HG02610 (cell line): ENCODE measurements at regions not wholly inside any gene's neighbourhood (a gene's known extent, or its start where the extent isn't known, plus 50 kb on each side); places are given as distances from the start of the nearest gene placed in this dataset.

ENCODE experiments used
- ATAC-seq: cut with Tn5 transposase; IDR thresholded peaks from one replicate; pipeline ENCODE4 v1.9.1; 2021; ENCODE audit warnings: mild to moderate bottlenecking, moderate library complexity; ENCODE audit not compliant: unreplicated experiment

- ATAC-seq, result no peak
Observed at GRCh38 chr4:41452484-41453225, 85.3 kb upstream of the LIMCH1 start.

GRCh38 chr4:41454423-41454822, 83.5 kb upstream of the LIMCH1 start:
- ATAC-seq, result no peak

- no peak for ATAC-seq
Observed at GRCh38 chr4:41455206-41455605, 82.8 kb upstream of the LIMCH1 start.

- no peak for ATAC-seq
Observed at GRCh38 chr4:41456559-41457101, 81.3 kb upstream of the LIMCH1 start.

GRCh38 chr4:41458689-41459088, 79.3 kb upstream of the LIMCH1 start:
- ATAC-seq, result no peak

- ATAC-seq, result no peak
Observed at GRCh38 chr4:41460641-41461040, 77.3 kb upstream of the LIMCH1 start.

- no peak for ATAC-seq
Observed at GRCh38 chr4:41461780-41462307, 76.1 kb upstream of the LIMCH1 start.

GRCh38 chr4:41465146-41465761, 72.7 kb upstream of the LIMCH1 start:
- no peak for ATAC-seq

- no peak for ATAC-seq
Observed at GRCh38 chr4:41466249-41466648, 71.7 kb upstream of the LIMCH1 start.

- no peak for ATAC-seq
Observed at GRCh38 chr4:41468122-41468521, 69.8 kb upstream of the LIMCH1 start.

GRCh38 chr4:41471126-41472071, 66.6 kb upstream of the LIMCH1 start:
- ATAC-seq, result no peak

GRCh38 chr4:41472081-41472480, 65.9 kb upstream of the LIMCH1 start:
- ATAC-seq, result no peak

- ATAC-seq, result no peak
Observed at GRCh38 chr4:41473176-41473575, 64.8 kb upstream of the LIMCH1 start.

- ATAC-seq, result no peak
Observed at GRCh38 chr4:41475402-41475801, 62.6 kb upstream of the LIMCH1 start.

GRCh38 chr4:41476310-41476885, 61.6 kb upstream of the LIMCH1 start:
- ATAC-seq, result no peak

GRCh38 chr4:41477181-41477905, 60.6 kb upstream of the LIMCH1 start:
- ATAC-seq, result no peak

GRCh38 chr4:41478518-41478917, 59.4 kb upstream of the LIMCH1 start:
- ATAC-seq, result no peak

GRCh38 chr4:41480896-41481311, 57.1 kb upstream of the LIMCH1 start:
- ATAC-seq, result no peak

- ATAC-seq, result no peak
Observed at GRCh38 chr4:41483771-41484170, 54.2 kb upstream of the LIMCH1 start.

- no peak for ATAC-seq
Observed at GRCh38 chr4:41485041-41485440, 52.9 kb upstream of the LIMCH1 start.
